Putamen (tissue), 1 donor: ENCODE measurements at regions not wholly inside any gene's neighbourhood (a gene's known extent, or its start where the extent isn't known, plus 50 kb on each side); places are given as distances from the start of the nearest gene placed in this dataset.
"Not testable (repeated sequence)": the region's sequence is repeated elsewhere in the genome, so short reads cannot be mapped to it uniquely, and the experiment has no call there.

Experiments
- DNase-seq: peaks from one replicate; pipeline ENCODE4 v3.0.0-alpha.2; 2016; ENCODE audit warnings: low spot score

DNA sequence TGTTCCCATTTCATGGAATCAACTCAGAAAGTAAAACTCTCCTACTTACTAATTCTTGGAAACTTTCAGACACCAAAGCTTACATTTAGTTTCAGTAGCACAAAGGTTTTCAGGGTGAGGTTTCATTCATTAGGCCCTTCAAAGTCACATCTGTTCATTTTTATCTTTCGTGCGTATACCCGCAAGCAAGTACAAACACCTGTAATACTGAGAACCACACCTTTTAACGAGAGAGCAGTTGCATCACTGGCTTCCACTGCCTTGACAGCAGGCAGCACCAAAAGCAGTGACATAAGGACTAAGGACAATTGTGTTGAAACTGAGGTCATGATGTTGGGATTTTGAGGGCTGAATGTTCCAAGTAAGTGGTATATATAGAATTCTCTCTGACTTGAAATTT is 60.5 kb downstream of the GOLGA6L22 start:
- not testable (repeated sequence) for DNase-seq

DNA sequence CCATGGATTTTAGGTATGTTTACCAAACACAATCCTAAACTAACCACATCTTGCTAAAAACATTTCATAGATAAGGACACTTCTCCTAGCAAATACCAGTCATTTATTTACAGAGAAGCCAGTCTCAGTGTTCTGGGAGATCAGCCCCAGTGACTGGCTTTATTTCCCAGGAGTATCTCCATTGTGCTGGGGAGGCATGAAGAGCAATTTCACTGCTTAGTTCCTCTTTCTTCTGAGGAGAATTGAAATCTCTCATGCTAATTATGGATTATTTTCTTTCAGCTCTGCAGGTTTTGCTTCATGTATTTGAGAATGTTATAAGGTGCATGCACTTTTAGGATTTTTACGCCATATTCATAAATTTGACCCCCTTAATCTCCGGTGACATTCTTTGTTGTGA is 67.8 kb downstream of the GOLGA6L22 start:
- DNase-seq: not testable (repeated sequence)

DNA sequence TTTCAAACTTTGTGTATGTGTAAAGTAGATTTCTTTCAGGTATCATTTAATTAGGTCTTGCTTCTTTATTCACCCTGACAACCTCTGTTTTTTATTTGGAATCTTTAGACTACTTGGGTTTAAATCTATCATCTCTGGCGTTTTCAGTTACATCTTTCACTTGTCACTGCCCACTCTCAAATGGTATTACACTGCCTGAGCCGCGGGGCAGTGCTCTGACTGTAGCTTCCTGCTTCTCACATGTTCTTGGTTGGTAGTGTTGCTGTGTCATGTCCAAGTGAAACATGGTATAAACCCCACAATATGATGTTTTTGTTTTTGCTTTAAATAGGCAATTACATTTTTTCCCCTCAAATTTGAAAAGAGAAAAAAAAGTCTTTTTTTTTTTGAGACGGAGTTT is 68.3 kb downstream of the GOLGA6L22 start:
- not testable (repeated sequence) for DNase-seq

DNA sequence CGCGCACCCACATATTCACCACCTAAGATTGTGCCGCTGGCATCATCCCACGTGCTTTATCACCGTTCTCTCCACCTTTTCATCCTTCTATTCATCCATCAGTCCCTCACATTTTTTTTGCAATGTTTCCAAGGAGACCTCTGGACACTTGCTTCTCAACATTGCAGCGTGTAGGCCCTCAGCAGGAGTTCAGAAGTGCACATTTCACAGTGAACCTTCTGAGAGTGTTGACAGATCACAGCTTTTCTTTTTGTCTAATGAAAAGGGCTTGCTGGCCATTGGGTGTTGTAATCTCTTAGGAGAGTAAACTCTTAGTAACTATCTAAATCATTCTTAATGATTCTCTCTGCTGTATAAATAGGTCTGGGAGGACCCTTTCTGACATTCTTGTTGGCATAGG is 70.5 kb downstream of the GOLGA6L22 start:
- DNase-seq: not testable (repeated sequence)

DNA sequence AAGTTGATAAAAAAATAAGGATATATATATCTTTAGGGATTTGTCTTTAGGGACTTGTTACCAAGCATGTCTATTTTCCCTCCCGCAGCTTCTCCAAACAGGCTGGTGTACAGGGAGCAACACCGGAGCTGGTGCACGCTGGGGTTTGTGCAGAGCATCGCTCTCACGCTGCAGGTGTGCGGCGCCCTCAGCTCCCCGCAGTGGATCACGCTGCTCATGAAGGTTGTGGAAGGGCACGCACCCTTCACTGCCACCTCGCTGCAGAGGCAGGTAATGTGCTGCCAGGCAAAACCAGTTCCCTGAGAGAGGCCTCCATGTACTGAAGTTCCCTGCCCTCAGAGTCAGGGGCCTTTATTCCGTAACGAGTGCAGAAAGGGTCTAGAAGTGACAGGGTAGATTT is 101.0 kb downstream of the GOLGA6L22 start:
- not testable (repeated sequence) for DNase-seq

DNA sequence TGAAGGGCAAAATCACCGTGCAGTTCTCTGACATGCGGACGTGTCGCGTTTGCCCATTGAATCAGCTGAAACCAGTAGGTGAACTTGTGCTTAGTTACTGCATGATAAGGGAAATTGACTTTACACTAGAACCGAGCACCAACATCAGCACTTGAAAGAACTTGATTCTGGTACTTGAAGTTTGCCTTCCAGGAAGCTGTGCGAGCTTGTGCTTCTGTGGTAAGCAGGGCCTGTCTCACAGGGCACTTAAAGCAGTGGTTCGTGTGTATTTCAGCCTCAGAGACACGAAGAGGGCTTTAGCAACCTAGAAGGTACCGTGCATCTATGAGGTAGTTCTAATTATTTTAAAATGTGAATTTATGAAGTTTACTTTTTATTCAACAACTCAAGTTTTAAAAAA is 103.0 kb downstream of the GOLGA6L22 start:
- not testable (repeated sequence) for DNase-seq

DNA sequence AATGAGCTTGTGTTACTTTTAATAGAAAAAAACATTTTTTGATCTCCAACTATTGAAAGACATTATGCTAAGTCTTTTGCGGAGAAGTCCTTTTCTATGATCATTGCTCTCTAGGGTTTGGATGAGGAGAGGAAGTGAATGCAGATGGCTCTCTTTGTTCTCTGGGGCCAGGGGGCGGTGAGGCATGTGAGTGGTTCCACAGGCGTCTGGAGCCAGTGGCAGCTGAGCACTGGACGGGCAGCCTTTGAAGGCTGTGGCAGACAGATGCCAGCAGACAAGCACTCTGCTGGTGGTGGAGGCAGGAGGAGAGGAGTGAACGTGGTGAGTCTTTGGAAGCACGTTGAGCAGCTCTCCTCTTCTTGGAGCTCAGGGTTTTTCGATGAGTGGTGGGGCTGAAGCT is 107.8 kb downstream of the GOLGA6L22 start:
- not testable (repeated sequence) for DNase-seq

DNA sequence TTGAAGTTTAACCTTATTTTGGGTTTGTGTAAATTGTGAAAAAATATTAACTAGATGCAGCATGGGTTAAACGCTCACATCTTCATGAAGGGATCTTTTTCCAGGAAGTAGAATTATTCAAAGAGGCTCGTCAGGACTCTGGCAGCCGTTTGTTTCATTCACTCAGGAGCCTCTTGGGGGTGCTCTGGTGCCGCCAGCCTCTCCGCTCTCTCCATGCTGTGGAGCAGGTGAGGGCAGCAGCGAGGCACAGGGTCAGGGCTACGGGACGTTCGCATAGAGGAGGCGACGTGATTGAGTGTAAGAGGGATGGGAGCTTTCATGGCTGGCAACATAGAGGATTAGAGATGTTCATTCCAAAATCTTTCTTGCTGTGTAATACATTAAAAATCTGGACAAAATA is 110.8 kb downstream of the GOLGA6L22 start:
- DNase-seq: not testable (repeated sequence)

DNA sequence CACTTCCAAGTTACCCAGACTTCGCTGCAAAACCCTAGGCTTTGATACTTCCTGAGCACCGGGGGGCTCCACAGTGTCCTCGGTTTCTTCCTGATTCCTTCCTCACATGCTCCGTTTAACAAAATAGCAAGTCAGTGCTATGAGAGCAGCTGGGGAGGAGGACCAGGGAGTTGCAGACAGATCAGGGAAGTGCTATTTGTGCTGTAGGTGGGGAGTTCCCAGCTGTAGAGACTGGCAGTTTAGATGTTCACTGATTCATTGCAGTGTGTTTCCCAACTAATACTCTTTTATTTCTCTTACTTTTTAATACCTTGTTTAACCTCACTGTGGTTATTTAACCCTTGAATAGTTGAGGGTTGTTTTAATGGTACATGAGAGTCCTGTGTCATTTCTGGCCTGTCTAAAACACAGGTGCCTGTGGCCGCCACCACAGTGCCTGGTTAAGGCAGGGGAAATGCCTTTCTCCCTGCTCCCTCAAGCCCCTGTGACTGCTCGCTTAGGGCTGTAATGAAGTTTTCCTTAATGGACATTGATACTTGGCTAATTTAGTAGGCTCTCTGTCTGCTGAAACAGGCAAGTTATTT is 113.5 kb downstream of the GOLGA6L22 start:
- not testable (repeated sequence) for DNase-seq

DNA sequence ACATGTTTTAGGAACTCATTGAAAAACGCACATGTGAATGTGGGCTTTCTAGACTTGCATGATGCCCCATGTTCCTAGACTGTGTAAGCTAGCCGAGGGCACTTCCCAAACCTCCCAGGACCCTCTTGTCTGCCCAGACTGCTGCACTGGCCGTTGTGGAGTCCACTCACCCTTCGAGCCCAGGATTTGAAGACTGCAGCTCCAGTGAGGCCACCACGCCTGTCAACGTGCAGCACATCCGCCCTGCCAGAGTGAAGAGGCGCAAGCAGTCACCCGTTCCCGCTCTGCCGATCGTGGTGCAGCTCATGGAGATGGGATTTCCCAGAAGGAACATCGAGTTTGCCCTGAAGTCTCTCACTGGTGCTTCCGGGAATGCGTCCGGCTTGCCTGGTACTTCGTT is 114.1 kb downstream of the GOLGA6L22 start:
- not testable (repeated sequence) for DNase-seq

DNA sequence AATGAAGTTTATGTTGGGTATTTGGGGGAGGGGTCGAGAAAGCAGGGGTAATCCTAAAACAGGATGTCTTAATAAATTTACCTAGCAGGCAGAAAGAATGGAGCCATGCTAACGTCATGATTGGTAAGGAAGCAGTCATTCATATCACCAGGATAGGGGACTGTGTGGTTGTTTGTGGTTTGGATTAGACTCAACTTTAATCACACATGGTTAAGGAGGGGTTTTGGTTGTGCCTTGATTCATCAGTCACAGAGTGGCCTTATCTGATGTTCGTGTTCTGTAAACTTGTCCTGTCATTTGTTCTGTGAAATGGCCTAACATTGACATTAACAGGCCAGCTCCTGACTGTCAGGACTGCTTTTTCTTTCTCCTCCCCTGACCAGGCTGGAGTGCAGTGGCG is 119.1 kb downstream of the GOLGA6L22 start:
- DNase-seq: not testable (repeated sequence)

DNA sequence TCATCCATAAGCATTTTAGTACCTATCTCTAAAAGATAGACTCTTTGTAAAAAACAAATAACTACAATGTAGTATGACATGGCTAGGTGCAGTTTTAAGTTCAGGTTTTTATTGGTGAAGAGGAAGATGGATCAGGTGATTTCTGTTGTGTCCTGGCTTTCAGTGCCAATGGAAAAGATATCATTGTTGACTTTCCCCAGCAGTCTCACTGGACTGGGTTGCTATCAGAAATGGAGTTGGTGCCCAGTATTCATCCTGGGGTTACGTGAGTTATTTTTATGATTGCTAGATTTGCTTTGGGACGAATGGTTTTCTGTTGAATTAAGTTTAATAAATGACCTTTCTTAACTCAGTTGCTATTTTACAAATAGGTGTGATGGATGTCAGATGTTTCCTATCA is 120.5 kb downstream of the GOLGA6L22 start:
- DNase-seq: not testable (repeated sequence)

DNA sequence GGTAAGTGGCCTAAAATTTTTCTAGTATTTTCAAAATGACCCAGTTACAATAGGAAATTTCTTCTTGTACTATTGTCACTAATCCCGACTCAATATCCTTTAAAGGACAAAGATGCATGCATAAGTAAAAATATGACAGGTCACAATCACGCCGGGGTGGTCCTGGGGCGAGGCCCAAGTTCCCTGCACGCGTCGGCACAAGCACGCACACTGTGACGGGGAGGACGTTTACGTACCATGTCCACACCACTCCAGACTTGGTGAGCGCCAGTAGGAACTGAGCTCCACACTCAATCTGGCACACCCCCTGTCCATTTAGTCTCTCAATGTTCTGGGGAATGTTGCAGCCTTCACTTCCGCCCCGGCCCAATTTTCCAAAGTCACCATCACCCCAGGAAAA is 128.7 kb downstream of the GOLGA6L22 start:
- not testable (repeated sequence) for DNase-seq

DNA sequence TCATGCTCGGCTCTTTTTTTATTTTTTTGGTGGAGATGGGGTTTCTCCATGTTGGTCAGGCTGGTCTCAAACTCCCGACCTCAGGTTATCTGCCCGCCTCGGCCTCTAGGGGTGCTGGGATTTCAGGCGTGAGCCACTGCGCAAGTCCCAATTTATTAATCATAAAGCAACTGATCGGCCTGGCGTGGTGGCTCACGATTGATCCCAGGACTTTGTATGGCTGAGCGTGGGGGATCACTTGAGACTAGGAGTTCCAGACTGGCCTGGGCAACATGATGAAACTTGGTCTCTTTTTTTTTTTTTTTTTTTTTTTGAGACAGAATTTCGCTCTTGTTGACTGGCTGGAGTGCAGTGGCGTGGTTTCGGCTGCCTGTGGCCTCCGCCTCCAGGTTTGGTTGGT is 139.8 kb downstream of the GOLGA6L22 start:
- not testable (repeated sequence) for DNase-seq

DNA sequence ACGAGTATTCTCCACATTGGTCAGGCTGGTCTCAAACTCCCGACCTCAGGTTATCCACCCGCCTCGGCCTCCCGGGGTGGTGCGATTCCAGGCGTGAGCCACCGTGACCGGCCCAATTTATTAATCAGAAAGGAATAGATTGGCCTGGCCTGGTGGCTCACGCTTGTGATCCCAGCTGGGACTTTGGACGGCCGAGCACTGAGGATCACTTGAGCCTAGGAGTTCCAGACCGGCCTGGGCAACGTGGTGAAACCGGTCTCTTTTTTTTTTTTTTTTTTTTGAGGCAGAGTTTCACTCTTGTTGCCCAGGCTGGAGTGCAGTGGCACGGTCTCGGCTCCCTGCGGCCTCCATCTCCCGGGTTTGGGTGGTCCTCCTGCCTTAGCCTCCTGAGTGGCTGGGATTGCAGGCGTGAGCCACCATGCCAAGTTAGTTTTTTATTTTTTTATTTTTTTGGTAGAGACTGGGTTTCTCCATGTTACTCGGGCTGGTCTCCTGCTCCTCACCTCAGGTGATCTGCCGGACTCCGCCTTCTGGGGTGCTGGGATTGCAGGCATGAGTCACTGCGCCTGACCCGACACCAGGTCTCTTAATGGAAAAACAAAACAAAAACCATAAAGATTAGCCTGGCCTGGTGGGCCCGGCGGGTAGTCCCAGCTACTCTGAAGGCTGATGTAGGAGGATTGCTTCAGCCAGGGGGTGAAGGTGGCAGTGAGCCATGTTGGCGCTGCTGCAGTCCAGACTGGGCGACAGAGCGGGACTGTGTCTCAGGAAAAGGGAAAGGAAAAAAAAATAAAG is 141.0 kb downstream of the GOLGA6L22 start:
- DNase-seq: not testable (repeated sequence)

DNA sequence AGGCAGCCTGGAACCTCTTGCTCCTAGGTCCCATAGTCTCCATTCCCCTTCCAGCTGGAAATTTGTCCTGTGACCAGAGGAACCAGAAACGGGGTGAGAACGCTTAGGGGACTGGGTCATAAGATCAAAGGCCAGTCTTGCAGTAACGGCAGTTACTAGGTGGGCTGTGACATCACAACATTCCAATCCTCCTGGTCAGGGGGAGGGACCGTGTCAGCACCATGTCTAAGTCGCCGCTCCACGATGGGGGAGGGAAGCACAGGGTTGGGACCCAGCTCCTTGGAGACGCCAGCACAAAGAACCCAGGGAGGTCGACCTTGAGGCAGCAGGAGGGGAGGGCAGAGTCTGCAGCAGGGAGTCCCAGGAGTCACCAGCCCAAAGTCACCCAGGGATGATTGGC is 158.3 kb downstream of the GOLGA6L22 start:
- DNase-seq: not testable (repeated sequence)

DNA sequence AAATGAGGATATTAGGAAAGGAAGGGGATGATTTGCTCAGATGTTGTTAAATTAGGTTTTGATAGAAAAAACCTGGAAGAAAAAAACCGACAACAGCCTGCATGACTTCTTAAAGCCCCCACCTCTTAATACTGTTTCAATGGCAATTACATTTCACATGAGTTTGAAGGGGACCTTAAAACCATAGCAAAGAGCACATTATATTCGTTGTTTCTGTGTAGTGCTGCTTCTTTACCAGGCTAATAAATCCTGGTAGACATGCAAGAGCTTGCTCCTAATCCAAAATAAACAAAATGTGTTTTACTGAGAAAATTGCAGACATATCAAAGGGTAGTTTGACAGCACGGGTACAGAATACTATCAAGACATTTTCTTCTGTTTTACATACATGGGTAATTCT is 154.7 kb upstream of the NIPA1 start:
- DNase-seq: not testable (repeated sequence)

DNA sequence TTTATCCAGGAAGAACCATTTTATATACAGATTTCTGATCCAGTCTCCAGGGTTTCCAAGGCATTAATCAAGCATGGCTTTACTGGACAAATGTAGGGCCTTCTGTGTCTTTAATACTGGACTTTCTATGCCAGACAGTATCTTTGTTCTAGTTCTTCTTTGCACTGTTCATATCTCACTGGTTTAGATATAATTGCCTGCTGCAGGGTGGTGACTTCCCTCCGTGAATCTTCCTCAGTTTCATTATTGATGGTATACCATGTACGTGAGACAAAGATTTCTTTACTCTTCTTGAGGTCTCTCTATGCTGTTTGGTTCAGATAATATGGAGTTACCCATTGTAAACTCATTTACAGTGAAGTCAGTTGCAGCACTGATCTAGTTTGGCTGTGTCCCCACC is 146.5 kb upstream of the NIPA1 start:
- DNase-seq: not testable (repeated sequence)

DNA sequence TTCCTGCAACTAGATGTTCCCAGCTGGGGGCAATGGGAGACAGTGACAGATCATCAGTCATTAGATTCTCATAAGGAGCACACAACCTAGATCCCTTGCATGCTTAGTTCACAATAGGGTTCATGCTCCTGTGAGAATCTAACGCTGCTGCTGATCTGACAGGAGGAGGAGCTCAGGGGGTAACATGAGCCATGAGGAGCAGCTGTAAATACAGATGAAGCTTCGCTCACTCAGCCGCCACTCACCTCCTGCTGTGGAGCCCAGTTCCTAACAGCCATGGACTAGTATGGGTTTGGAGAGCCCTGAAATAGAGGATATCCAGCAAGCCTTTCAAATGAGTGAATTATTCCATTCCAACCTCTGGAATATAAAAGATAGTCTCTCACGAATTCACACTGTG is 137.0 kb upstream of the NIPA1 start:
- not testable (repeated sequence) for DNase-seq

DNA sequence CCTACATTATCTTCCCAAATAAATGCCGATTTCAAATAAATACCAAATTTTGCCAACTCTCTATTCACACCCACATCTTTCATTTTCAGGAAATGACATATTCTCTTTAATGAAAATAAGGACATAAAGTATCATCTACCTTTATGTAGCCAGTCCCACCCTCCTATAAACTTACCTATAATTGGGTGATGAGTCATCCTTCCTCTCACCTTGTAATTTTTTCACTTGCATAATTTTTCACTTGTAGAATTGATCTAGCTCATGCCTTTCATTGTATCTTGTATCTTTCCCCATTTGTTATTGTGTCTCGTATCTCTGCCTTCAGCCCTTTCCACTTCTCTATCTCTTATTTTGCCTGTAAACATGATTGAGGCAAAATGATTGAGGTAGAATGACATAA is 135.3 kb upstream of the NIPA1 start:
- not testable (repeated sequence) for DNase-seq

DNA sequence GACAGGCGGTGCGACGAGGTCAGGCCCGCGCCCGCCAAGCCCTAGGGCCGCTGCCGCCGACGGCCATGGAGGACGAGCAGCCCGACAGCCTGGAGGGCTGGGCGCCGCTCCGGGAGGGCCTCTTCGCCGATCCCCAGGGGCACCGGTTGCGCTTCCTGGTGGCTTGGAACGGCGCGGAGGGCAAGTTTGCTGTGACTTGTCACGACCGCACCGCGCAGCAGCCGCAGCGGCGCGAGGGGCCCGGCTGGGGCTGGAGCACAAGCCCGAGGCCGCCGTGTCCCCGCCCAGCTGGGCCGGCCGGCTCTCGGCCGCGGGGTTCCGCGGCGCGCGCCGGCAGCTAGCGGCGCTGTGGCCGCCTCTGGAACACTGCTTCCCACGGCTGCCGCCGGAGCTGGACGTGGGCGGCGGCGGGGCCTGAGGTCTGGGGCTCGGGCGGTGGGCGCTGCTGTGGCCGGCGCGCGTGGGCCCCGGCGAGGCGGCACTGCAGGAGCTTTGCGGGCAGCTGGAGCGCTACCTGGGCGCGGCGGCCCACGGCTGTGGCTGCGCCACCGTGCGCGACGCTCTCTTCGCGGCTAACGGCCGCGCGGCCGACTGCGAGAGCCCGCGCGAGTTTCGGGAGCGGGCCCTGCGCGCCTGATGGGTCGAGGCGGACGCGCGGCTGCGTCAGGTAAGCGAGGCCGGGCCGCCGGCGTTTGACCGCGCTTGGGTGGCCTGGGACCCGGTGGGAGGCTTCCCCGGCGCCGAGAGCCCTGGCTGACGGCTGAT is 122.0 kb upstream of the NIPA1 start:
- DNase-seq: peak; percentile 24

DNA sequence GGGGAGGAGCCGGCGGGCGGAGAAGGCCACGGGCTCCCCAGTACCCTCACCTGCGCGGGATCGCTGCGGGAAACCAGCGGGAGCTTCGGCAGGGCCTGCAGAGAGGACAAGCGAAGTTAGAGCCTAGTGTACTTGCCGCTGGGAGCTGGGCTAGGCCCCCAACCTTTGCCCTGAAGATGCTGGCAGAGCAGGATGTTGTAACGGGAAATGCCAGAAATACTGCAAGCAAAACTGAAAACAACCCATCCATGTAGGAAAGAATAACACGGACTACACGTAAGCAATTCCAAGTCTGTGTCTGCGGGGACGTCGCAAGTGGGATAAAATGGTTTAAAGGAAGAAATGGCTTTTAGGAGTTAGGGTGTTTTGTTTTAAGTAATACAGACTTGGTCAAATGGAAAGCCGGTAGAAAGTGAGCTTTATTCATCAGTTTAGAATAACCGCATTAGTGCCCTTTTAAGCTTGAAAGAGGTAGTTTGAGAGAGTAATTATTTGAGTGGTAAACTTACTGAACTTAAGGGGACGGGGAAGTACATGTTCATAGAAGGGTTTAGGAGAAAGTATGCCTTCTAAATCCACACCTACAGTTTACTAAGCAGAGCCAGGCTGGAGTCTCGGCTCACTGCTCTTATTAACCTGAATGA is 121.3 kb upstream of the NIPA1 start:
- DNase-seq: peak; percentile 4
